ENCODE measurements at regions not wholly inside any gene's neighbourhood (a gene's known extent, or its start where the extent isn't known, plus 50 kb on each side); places are given as distances from the start of the nearest gene placed in this dataset.

GRCh38 chr14:105978618-105979295 lies 452.4 kb downstream of the TMEM121 start:
- TF ChIP-seq POLR2AphosphoS5 (IDR thresholded peaks at IDR 0.05; ENCODE audit: low read depth, low read length): no peak
- no peak for TF ChIP-seq POLR2A (IDR thresholded peaks at IDR 0.05; ENCODE audit: low read depth, low read length)
- no peak for TF ChIP-seq TAF1 (IDR thresholded peaks at IDR 0.05; ENCODE audit: low read depth, low read length)
- no peak for TF ChIP-seq POU2F2 (IDR thresholded peaks at IDR 0.05; ENCODE audit: low read depth, low read length)
- no peak for TF ChIP-seq PAX5 (IDR thresholded peaks at IDR 0.05; ENCODE audit: insufficient read depth, low read length, severe bottlenecking)
- TF ChIP-seq SPI1 (IDR thresholded peaks at IDR 0.05; ENCODE audit: low read depth, low read length): no peak
